B cell (primary cell): ENCODE measurements at regions not wholly inside any gene's neighbourhood (a gene's known extent, or its start where the extent isn't known, plus 50 kb on each side); places are given as distances from the start of the nearest gene placed in this dataset.

Experiments
- ATAC-seq: fragments of 200-7000 bp; cut with Tn5 transposase; one replicate; pipeline ENCODE4 v1.10.0; 2021; ENCODE audit warnings: low read depth, mild to moderate bottlenecking, moderate number of reproducible peaks, moderate library complexity
- CTCF ChIA-PET: fragments of 350-600 bp; sonication (Branson Sonifier 250); formaldehyde crosslinking; loops from one replicate; lab custom pipeline; 2021; ENCODE audit warnings: antibody characterized with exemption, inconsistent platforms; lab: Charles Lee
- POLR2A ChIA-PET: fragments of 350-600 bp; sonication (Branson Sonifier 250); formaldehyde crosslinking; loops from one replicate; lab custom pipeline; 2021; ENCODE audit warnings: antibody characterized with exemption; lab: Charles Lee
- DNase-seq: peaks from one replicate; pipeline ENCODE4 v3.0.0; 2013
- H2AFZ ChIP-seq: 2 replicates; pipeline ENCODE4 v1.6.1; 2012; ENCODE audit warnings: mild to moderate bottlenecking, low read depth, low read length; ENCODE audit not compliant: insufficient read depth, poor library complexity, severe bottlenecking
- H3K27ac ChIP-seq, 2 donors: 1 replicate in 1 of 2; 2 replicates in 1 of 2; pipeline ENCODE4 v1.5.1; 2012 to 2013; ENCODE audit warnings: low read length in 2 of 2, mild to moderate bottlenecking in 2 of 2, moderate library complexity in 1 of 2
- H3K27me3 ChIP-seq, 4 experiments: fragments of 200-600 bp in 1 of 4; sonication (generic) in 1 of 4; replicated peaks in 1 of 4; 1 replicate in 2 of 4; 2 replicates in 2 of 4; pipeline versions ENCODE4 v1.6.1 to v1.7.0; 2013 to 2016; ENCODE audit warnings: low read length in 3 of 4, mild to moderate bottlenecking in 2 of 4, mixed read lengths in 1 of 4, moderate library complexity in 1 of 4; ENCODE audit not compliant: insufficient read depth in 4 of 4, control insufficient read depth in 3 of 4; ENCODE audit errors: control extremely low read depth in 1 of 4
- H3K36me3 ChIP-seq, 2 experiments: replicated peaks in 1 of 2; 1 replicate in 1 of 2; 2 replicates in 1 of 2; pipeline versions ENCODE4 v1.6.1 to v1.7.1; 2013; ENCODE audit warnings: low read length in 1 of 2; ENCODE audit not compliant: insufficient read depth in 2 of 2, control insufficient read depth in 1 of 2; ENCODE audit errors: control extremely low read depth in 1 of 2, extremely low read depth in 1 of 2
- H3K4me1 ChIP-seq, 2 donors: fragments of 200-600 bp in 1 of 2; sonication (generic) in 1 of 2; 1 replicate in 1 of 2; 2 replicates in 1 of 2; pipeline versions ENCODE4 v1.5.1 to v1.6.1; 2013 to 2017; ENCODE audit warnings: low read length in 2 of 2; ENCODE audit not compliant: control insufficient read depth in 2 of 2, insufficient read depth in 2 of 2
- H3K4me2 ChIP-seq: replicated peaks from 2 replicates; pipeline ENCODE3; 2012; ENCODE audit warnings: mild to moderate bottlenecking, low read depth, low read length; ENCODE audit not compliant: poor library complexity, severe bottlenecking
- H3K4me3 ChIP-seq, 5 experiments: fragments of 200-600 bp in 1 of 5; sonication (generic) in 1 of 5; 1 replicate in 3 of 5; 2 replicates in 2 of 5; pipeline versions ENCODE4 v1.5.1 to v1.7.0; 2011 to 2016; ENCODE audit warnings: low read length in 4 of 5, mild to moderate bottlenecking in 4 of 5, low read depth in 2 of 5, control low read depth in 1 of 5, moderate library complexity in 1 of 5; ENCODE audit not compliant: insufficient read depth in 1 of 5; ENCODE audit errors: control extremely low read depth in 1 of 5, extremely low read depth in 1 of 5
- H3K79me2 ChIP-seq: fragments of 200-600 bp; sonication (generic); one replicate; pipeline ENCODE4 v1.6.0; 2016; ENCODE audit warnings: low read length; ENCODE audit not compliant: control insufficient read depth, insufficient read depth
- H3K9ac ChIP-seq: fragments of 200-600 bp; sonication (generic); 2 replicates; pipeline ENCODE4 v1.6.1; 2017; ENCODE audit warnings: mild to moderate bottlenecking, low read length, moderate library complexity
- H3K9me3 ChIP-seq, 3 donors: one replicate each; pipeline versions ENCODE4 v1.6.1 to v1.7.1; 2013; ENCODE audit warnings: low read length in 2 of 3; ENCODE audit not compliant: control insufficient read depth in 2 of 3, insufficient read depth in 1 of 3; ENCODE audit errors: control extremely low read depth in 1 of 3
- H4K20me1 ChIP-seq: 2 replicates; pipeline ENCODE4 v1.6.0; 2012; ENCODE audit warnings: mild to moderate bottlenecking, low read length; ENCODE audit not compliant: insufficient read depth, control insufficient read depth, poor library complexity, severe bottlenecking
- H3K27ac Mint-ChIP-seq: one replicate; pipeline ENCODE4 v1.8.0; 2021; ENCODE audit warnings: mixed read lengths
- H3K27me3 Mint-ChIP-seq: one replicate; pipeline ENCODE4 v1.8.0; 2021; ENCODE audit warnings: mixed read lengths
- H3K4me1 Mint-ChIP-seq: one replicate; pipeline ENCODE4 v1.8.0; 2021; ENCODE audit warnings: mixed read lengths
- H3K4me3 Mint-ChIP-seq: one replicate; pipeline ENCODE4 v1.8.0; 2021; ENCODE audit warnings: mixed read lengths
- H3K9me3 Mint-ChIP-seq: one replicate; pipeline ENCODE4 v1.8.0; 2022; ENCODE audit warnings: mixed read lengths; ENCODE audit not compliant: insufficient read depth
- EZH2 ChIP-seq: IDR thresholded peaks from 2 replicates; pipeline ENCODE4 v1.6.1; 2012; ENCODE audit warnings: borderline replicate concordance, low read depth, mild to moderate bottlenecking, moderate library complexity, low read length; ENCODE audit not compliant: insufficient read depth, poor library complexity, severe bottlenecking
- WGBS: methylation state at CpG from one replicate; pipeline ENCODE4 v1.1.5; 2013; ENCODE audit warnings: missing lambda C conversion rate; ENCODE audit not compliant: insufficient coverage; 5-methylcytosine and 5-hydroxymethylcytosine counted together
- intact Hi-C: fragments of 100-400 bp; cut with micrococcal nuclease; formaldehyde crosslinking; loops from one replicate; pipeline ENCODE4 v1.10.0; 2022
- TF ChIP-seq, protein P1 (sequence below): fragments of 200-600 bp; IDR thresholded peaks from one replicate; pipeline ENCODE4 v1.8.0; 2022; ENCODE audit warnings: antibody characterized with exemption, mild to moderate bottlenecking

DNA sequence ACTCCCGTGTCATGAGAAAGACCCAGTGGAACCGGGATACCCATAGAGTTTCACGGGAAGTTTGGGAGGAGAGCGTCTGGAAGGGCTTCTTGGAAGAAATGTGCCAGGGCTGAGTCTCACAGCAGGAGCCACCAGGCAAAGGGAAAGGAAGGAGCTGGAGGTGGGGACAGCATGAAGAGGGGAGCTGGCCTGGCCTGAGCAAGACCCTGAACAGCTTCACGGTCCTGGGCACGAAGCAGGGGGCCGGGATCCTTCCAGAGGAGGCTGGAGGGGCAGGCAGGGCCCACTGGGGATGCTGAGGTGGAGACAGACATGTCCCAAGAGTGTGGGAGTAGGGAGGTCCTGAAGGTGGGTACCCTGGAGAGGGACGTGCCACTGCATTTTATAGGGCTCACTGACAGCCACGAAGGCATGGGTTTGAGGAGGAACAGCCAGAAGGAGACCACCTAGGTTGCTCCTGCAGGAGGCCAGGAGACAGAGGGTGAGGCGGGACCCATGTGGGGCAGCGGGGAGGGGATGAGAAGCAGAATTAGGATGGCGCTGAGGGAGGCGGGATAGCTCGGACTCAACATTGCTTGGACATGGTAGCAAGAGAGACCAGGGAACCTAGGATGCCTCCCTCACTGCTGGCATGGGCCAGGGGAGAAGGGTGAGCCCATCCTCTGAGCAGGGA lies 168.1 kb upstream of the ID2 start:
- Histone ChIP-seq H2AFZ (no peak overlapping the region), H3K9me3 (peaks cover 0 to 47% (median 20%) of the 10 kb centered on the region in 3 donors), H4K20me1 (no peaks in the 10 kb centered on the region), H3K27me3 (peaks cover 0 to 56% (median 9%) of the 10 kb centered on the region in 4 experiments), H3K79me2 (no peaks in the 10 kb centered on the region), H3K4me2 (no peak overlapping the region), H3K9ac (no peak overlapping the region), H3K4me1 (peaks cover 17 to 23% of the 10 kb centered on the region in 2 donors), H3K4me3 (no peak overlapping the region), H3K36me3 (no peaks in the 10 kb centered on the region), H3K27ac (no peak overlapping the region)
- peak overlapping the region; percentile 7 for H3K27ac Mint-ChIP-seq
- peaks cover 58% of the 10 kb centered on the region for H3K27me3 Mint-ChIP-seq
- ChIA-PET CTCF (no interaction called here), POLR2A (no interaction called here)
- peaks cover 11% of the 10 kb centered on the region for H3K9me3 Mint-ChIP-seq
- 99% methylated on average over 14 of the region's 14 CpGs for WGBS
- no peak for TF ChIP-seq EZH2
- TF ChIP-seq, protein P1, sequence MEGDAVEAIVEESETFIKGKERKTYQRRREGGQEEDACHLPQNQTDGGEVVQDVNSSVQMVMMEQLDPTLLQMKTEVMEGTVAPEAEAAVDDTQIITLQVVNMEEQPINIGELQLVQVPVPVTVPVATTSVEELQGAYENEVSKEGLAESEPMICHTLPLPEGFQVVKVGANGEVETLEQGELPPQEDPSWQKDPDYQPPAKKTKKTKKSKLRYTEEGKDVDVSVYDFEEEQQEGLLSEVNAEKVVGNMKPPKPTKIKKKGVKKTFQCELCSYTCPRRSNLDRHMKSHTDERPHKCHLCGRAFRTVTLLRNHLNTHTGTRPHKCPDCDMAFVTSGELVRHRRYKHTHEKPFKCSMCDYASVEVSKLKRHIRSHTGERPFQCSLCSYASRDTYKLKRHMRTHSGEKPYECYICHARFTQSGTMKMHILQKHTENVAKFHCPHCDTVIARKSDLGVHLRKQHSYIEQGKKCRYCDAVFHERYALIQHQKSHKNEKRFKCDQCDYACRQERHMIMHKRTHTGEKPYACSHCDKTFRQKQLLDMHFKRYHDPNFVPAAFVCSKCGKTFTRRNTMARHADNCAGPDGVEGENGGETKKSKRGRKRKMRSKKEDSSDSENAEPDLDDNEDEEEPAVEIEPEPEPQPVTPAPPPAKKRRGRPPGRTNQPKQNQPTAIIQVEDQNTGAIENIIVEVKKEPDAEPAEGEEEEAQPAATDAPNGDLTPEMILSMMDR: no peak
- no peak for DNase-seq
- intact Hi-C loops: loop anchor here (2.0 kb wide), 1 partner anchor 31 kb away; no protein-coding TSS in a partner anchor
- peaks cover 25% of the 10 kb centered on the region for H3K4me1 Mint-ChIP-seq
- no peak for ATAC-seq
- H3K4me3 Mint-ChIP-seq: no peak overlapping the region

DNA sequence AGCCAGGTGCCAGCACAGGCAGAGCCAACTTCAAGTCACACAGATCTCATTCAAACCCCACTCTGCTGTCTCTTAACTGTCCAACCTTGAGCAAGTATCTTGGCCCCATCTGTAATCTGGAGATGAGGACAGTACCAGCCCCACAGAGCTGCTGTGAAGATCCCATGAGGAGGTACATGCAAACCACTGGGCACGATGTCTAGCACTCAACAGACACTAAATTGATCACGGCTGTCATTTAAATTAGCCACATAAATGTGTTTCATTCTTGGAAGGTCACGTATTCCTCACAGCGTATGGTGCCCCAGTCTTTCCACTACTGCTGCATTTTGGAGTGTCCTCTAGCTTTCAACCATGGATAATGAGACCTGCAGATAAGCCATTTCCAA lies 167.6 kb upstream of the ID2 start:
- TF ChIP-seq, protein P1: no peak
- TF ChIP-seq EZH2: no peak
- ATAC-seq: no peak
- H3K4me1 Mint-ChIP-seq: peaks cover 25% of the 10 kb centered on the region
- H3K9me3 ChIP-seq: peaks cover 0 to 42% (median 20%) of the 10 kb centered on the region in 3 donors
- H3K4me3 Mint-ChIP-seq: no peak overlapping the region
- H4K20me1 ChIP-seq: no peaks in the 10 kb centered on the region
- H3K9me3 Mint-ChIP-seq: peaks cover 11% of the 10 kb centered on the region
- peaks cover 0 to 51% (median 9%) of the 10 kb centered on the region in 4 experiments for H3K27me3 ChIP-seq
- DNase-seq: no peak
- H2AFZ ChIP-seq: no peak overlapping the region
- intact Hi-C loops: loop anchor here (2.0 kb wide), 1 partner anchor 31 kb away; no protein-coding TSS in a partner anchor
- 82% methylated on average over 4 of the region's 4 CpGs for WGBS
- ChIA-PET POLR2A (no interaction called here), CTCF (no interaction called here)
- H3K27ac ChIP-seq: no peak overlapping the region
- H3K79me2 ChIP-seq: no peaks in the 10 kb centered on the region
- no peaks in the 10 kb centered on the region for H3K36me3 ChIP-seq
- peaks cover 17 to 23% of the 10 kb centered on the region in 2 donors for H3K4me1 ChIP-seq
- H3K27me3 Mint-ChIP-seq: peaks cover 58% of the 10 kb centered on the region
- H3K4me2 ChIP-seq: no peak overlapping the region
- H3K9ac ChIP-seq: no peak overlapping the region
- H3K4me3 ChIP-seq: no peak overlapping the region
- H3K27ac Mint-ChIP-seq: no peak overlapping the region
